ENCODE measurements at regions not wholly inside any gene's neighbourhood (a gene's known extent, or its start where the extent isn't known, plus 50 kb on each side); places are given as distances from the start of the nearest gene placed in this dataset.
"Not testable (repeated sequence)": the region's sequence is repeated elsewhere in the genome, so short reads cannot be mapped to it uniquely, and the experiment has no call there.

DNA sequence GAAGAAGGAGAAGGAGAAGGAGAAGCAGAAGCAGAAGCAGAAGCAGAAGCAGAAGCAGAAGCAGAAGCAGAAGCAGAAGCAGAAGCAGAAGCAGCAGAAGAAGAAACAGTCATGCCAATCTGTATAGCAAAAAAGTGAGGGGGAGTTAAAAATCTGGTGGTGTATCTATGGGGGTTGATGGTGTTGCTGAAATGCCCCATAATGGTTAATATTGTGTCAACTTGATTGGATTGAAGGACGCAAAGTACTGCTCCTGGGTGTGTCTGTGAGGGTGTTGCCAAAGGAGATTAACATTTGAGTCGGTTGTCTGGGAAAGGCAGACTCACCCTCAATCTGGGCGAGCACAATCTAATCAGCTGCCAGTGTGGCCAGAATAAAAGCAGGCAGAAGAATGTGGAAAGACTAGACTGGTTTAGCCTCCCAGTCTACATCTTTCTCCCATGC, 120.3 kb downstream of the AKR1D1 start:
- H3K14ac ChIP-seq (replicated peaks; ENCODE audit: low read depth, low read length); H3K9ac ChIP-seq (ENCODE audit: low read depth, low read length); H3K18ac ChIP-seq (ENCODE audit: low read depth, low read length); intact Hi-C loops (cut with micrococcal nuclease); H3K27ac ChIP-seq (ENCODE audit: insufficient read depth, low read length); H3K4me3 ChIP-seq (ENCODE audit: insufficient read depth, low read depth, low read length); H2AFZ ChIP-seq (replicated peaks; ENCODE audit: low read length, poor library complexity); H2AK5ac ChIP-seq (ENCODE audit: low read depth, low read length); H3K79me1 ChIP-seq (ENCODE audit: low read depth in 1 of 2, low read length in 2 of 2); H4K91ac ChIP-seq (ENCODE audit: insufficient read depth, low read depth, low read length); H2BK5ac ChIP-seq (ENCODE audit: low read depth, low read length, poor library complexity, severe bottlenecking); H3K4ac ChIP-seq (ENCODE audit: low read depth, low read length); H4K8ac ChIP-seq (ENCODE audit: low read depth in 2 of 2, low read length in 2 of 2); H4K20me1 ChIP-seq (ENCODE audit: insufficient read depth, low read length); ATAC-seq (ENCODE audit: low read depth); H3K4me1 ChIP-seq (ENCODE audit: control insufficient read depth, insufficient read depth, low read length); H2BK120ac ChIP-seq (ENCODE audit: low read depth, low read length); CTCF ChIA-PET; H2AK9ac ChIP-seq (replicated peaks; ENCODE audit: low read depth, low read length, poor library complexity); H3K27me3 ChIP-seq (ENCODE audit: control insufficient read depth, insufficient read depth, low read length); H3K4me2 ChIP-seq (ENCODE audit: low read depth, low read length); BruUV-seq (replicated peaks); H3K9me1 ChIP-seq (ENCODE audit: insufficient read depth, low read length); H3K23ac ChIP-seq (ENCODE audit: low read depth, low read length); dilution Hi-C loops (cut with HindIII; ENCODE audit: low sequenced_read_pairs, unreplicated experiment); H3K56ac ChIP-seq (ENCODE audit: extremely low read depth, insufficient read depth, low read length); DNase-seq; POLR2A ChIA-PET (ENCODE audit: unreplicated experiment); H2BK15ac ChIP-seq (ENCODE audit: low read depth, low read length); H4K5ac ChIP-seq (ENCODE audit: low read depth, low read length); H2BK20ac ChIP-seq (ENCODE audit: low read depth, low read length); in situ Hi-C loops (cut with MboI; ENCODE audit: low sequenced_read_pairs); H3K36me3 ChIP-seq (ENCODE audit: control insufficient read depth, insufficient read depth, low read length): not testable (repeated sequence)
- 60% methylated on average over 1 of the region's 3 CpGs; no CpG with 5 or more reads in 1 of the 2 experiments for WGBS, 2 experiments (ENCODE audit: extremely low coverage in 2 of 2, insufficient read length in 1 of 2)
- peaks cover 11% of the 10 kb centered on the region for H3K9me3 ChIP-seq (ENCODE audit: control insufficient read depth, insufficient read depth, low read length)

All from IMR-90 (cell line).